Mesendoderm (in vitro differentiated cells): ENCODE measurements at regions not wholly inside any gene's neighbourhood (a gene's known extent, or its start where the extent isn't known, plus 50 kb on each side); places are given as distances from the start of the nearest gene placed in this dataset.

Experiments
- DNase-seq: peaks from one replicate; pipeline ENCODE4 v3.0.0; 2013
- H2AK5ac ChIP-seq: 2 replicates; pipeline ENCODE4 v1.6.1; 2013; ENCODE audit warnings: low read length, inconsistent platforms
- H2BK120ac ChIP-seq: 2 replicates; pipeline ENCODE4 v1.6.1; 2013; ENCODE audit warnings: low read depth, mild to moderate bottlenecking, low read length, moderate library complexity, mixed read lengths
- H2BK15ac ChIP-seq: replicated peaks from 2 replicates; pipeline ENCODE4 v1.6.1; 2013; ENCODE audit warnings: low read depth, mild to moderate bottlenecking, moderate library complexity
- H2BK5ac ChIP-seq: 2 replicates; pipeline ENCODE4 v1.6.1; 2013; ENCODE audit warnings: low read length, inconsistent platforms
- H3K18ac ChIP-seq: 2 replicates; pipeline ENCODE4 v1.6.1; 2013; ENCODE audit warnings: mild to moderate bottlenecking, low read length, mixed read lengths
- H3K23ac ChIP-seq: one replicate; pipeline ENCODE4 v1.6.1; 2013; ENCODE audit warnings: low read length
- H3K27ac ChIP-seq: 2 replicates; pipeline ENCODE4 v1.5.1; 2013; ENCODE audit warnings: low read depth, mild to moderate bottlenecking, inconsistent platforms, low read length, moderate library complexity
- H3K27me3 ChIP-seq: 2 replicates; pipeline ENCODE4 v1.6.1; 2013; ENCODE audit warnings: low read length, control low read depth, mild to moderate bottlenecking, inconsistent platforms; ENCODE audit not compliant: insufficient read depth, poor library complexity
- H3K36me3 ChIP-seq: 2 replicates; pipeline ENCODE4 v1.6.1; 2013; ENCODE audit warnings: low read length, inconsistent platforms; ENCODE audit not compliant: control insufficient read depth, insufficient read depth
- H3K4ac ChIP-seq: one replicate; pipeline ENCODE4 v1.6.1; 2013; ENCODE audit warnings: low read depth, mild to moderate bottlenecking, low read length, moderate library complexity
- H3K4me1 ChIP-seq: 2 replicates; pipeline ENCODE4 v1.6.1; 2013; ENCODE audit warnings: low read depth, low read length, inconsistent platforms; ENCODE audit not compliant: control insufficient read depth
- H3K4me2 ChIP-seq: 2 replicates; pipeline ENCODE4 v1.6.1; 2013; ENCODE audit warnings: low read length
- H3K4me3 ChIP-seq: 2 replicates; pipeline ENCODE4 v1.5.1; 2013; ENCODE audit warnings: mild to moderate bottlenecking, low read length
- H3K56ac ChIP-seq: one replicate; pipeline ENCODE4 v1.6.1; 2013; ENCODE audit warnings: low read length
- H3K79me1 ChIP-seq: 2 replicates; pipeline ENCODE4 v1.6.1; 2013; ENCODE audit warnings: low read length, inconsistent platforms
- H3K79me2 ChIP-seq: 2 replicates; pipeline ENCODE4 v1.6.1; 2013; ENCODE audit warnings: mild to moderate bottlenecking, low read length; ENCODE audit not compliant: control insufficient read depth, insufficient read depth
- H3K9ac ChIP-seq: 2 replicates; pipeline ENCODE4 v1.6.1; 2013; ENCODE audit warnings: low read length, inconsistent platforms
- H4K5ac ChIP-seq: one replicate; pipeline ENCODE4 v1.6.1; 2013; ENCODE audit warnings: low read length
- H4K8ac ChIP-seq: one replicate; pipeline ENCODE4 v1.6.1; 2013; ENCODE audit warnings: low read depth, mild to moderate bottlenecking, control low read depth, low read length, moderate library complexity
- WGBS: extraction: QIAGEN DNeasy Blood & Tissue Kit; methylation state at CpG from one replicate; pipeline ENCODE4 v1.1.7; 2013; ENCODE audit warnings: low lambda C conversion rate, missing lambda C conversion rate; ENCODE audit not compliant: insufficient coverage; ENCODE audit errors: extremely low coverage; 5-methylcytosine and 5-hydroxymethylcytosine counted together

- Histone ChIP-seq H2BK5ac (no peak overlapping the region), H3K18ac (no peak overlapping the region)
Measured at GRCh38 chr1:238258510-238258909, 367.8 kb upstream of the ZP4 start.

GRCh38 chr1:238257018-238257621 lies 366.4 kb upstream of the ZP4 start:
- H3K27ac ChIP-seq = no peak overlapping the region
- no peak overlapping the region for H2AK5ac ChIP-seq
- no peak overlapping the region for H3K4ac ChIP-seq
- no peak overlapping the region for H3K23ac ChIP-seq
- no peak overlapping the region for H2BK5ac ChIP-seq
- H3K4me3 ChIP-seq = no peak overlapping the region
- no peak overlapping the region for H3K18ac ChIP-seq
- H3K79me1 ChIP-seq = no peaks in the 10 kb centered on the region
- no peak overlapping the region for H2BK120ac ChIP-seq
- H4K8ac ChIP-seq = no peak overlapping the region
- H3K4me2 ChIP-seq = no peak overlapping the region
- no peak overlapping the region for H4K5ac ChIP-seq
- H3K27me3 ChIP-seq = no peaks in the 10 kb centered on the region
- WGBS = no CpG with 5 or more reads among the region's 7 CpGs
- H2BK15ac ChIP-seq = no peak overlapping the region
- no peak overlapping the region for H3K9ac ChIP-seq
- no peaks in the 10 kb centered on the region for H3K4me1 ChIP-seq
- H3K36me3 ChIP-seq = no peaks in the 10 kb centered on the region
- H3K79me2 ChIP-seq = no peaks in the 10 kb centered on the region
- no peak for DNase-seq
- H3K56ac ChIP-seq = no peak overlapping the region

More at GRCh38 chr1:238258510-238258909, 367.8 kb upstream of the ZP4 start:
- H4K5ac ChIP-seq = no peak overlapping the region
- H3K27me3 ChIP-seq = no peaks in the 10 kb centered on the region
- H2BK15ac ChIP-seq = no peak overlapping the region
- H3K56ac ChIP-seq = no peak overlapping the region
- no peak overlapping the region for H3K27ac ChIP-seq
- no peak overlapping the region for H3K9ac ChIP-seq
- H3K4me1 ChIP-seq = no peaks in the 10 kb centered on the region
- no peak overlapping the region for H2BK120ac ChIP-seq
- H3K4me2 ChIP-seq = no peak overlapping the region
- H3K36me3 ChIP-seq = no peaks in the 10 kb centered on the region
- no peak overlapping the region for H2AK5ac ChIP-seq
- H4K8ac ChIP-seq = no peak overlapping the region
- no peak for DNase-seq
- no peak overlapping the region for H3K4me3 ChIP-seq
- no peaks in the 10 kb centered on the region for H3K79me1 ChIP-seq
- H3K23ac ChIP-seq = no peak overlapping the region
- no peaks in the 10 kb centered on the region for H3K79me2 ChIP-seq
- no peak overlapping the region for H3K4ac ChIP-seq

GRCh38 chr1:238254935-238255334 lies 364.2 kb upstream of the ZP4 start:
- Histone ChIP-seq H3K9ac (no peak overlapping the region), H3K4me3 (no peak overlapping the region), H3K79me1 (no peaks in the 10 kb centered on the region), H2BK120ac (no peak overlapping the region), H3K18ac (no peak overlapping the region), H3K79me2 (no peaks in the 10 kb centered on the region), H3K4me1 (no peaks in the 10 kb centered on the region), H4K5ac (no peak overlapping the region), H3K4me2 (no peak overlapping the region), H2AK5ac (no peak overlapping the region), H3K27me3 (no peaks in the 10 kb centered on the region), H2BK15ac (no peak overlapping the region), H3K23ac (no peak overlapping the region), H3K36me3 (no peaks in the 10 kb centered on the region), H2BK5ac (no peak overlapping the region), H4K8ac (no peak overlapping the region), H3K27ac (no peak overlapping the region), H3K4ac (no peak overlapping the region), H3K56ac (no peak overlapping the region)
- DNase-seq = peak; percentile 6
- no CpG with 5 or more reads among the region's 3 CpGs for WGBS

- Histone ChIP-seq H3K23ac (no peak overlapping the region), H3K4me3 (no peak overlapping the region), H3K36me3 (no peaks in the 10 kb centered on the region), H3K18ac (no peak overlapping the region), H2AK5ac (no peak overlapping the region), H3K27me3 (no peaks in the 10 kb centered on the region), H3K79me1 (no peaks in the 10 kb centered on the region), H3K56ac (no peak overlapping the region), H3K9ac (no peak overlapping the region), H4K8ac (no peak overlapping the region), H2BK120ac (no peak overlapping the region), H3K27ac (no peak overlapping the region), H4K5ac (no peak overlapping the region), H3K79me2 (no peaks in the 10 kb centered on the region), H2BK15ac (no peak overlapping the region), H2BK5ac (no peak overlapping the region), H3K4me1 (no peaks in the 10 kb centered on the region), H3K4me2 (no peak overlapping the region), H3K4ac (no peak overlapping the region)
- DNase-seq = peak; percentile 86
- no CpG with 5 or more reads among the region's 15 CpGs for WGBS
Measured at GRCh38 chr1:238252033-238252802, 361.5 kb upstream of the ZP4 start.

- Histone ChIP-seq H3K36me3 (no peaks in the 10 kb centered on the region), H3K4me3 (no peak overlapping the region), H3K4ac (no peak overlapping the region), H3K56ac (no peak overlapping the region), H4K5ac (no peak overlapping the region), H3K79me1 (no peaks in the 10 kb centered on the region), H3K27me3 (no peaks in the 10 kb centered on the region), H2AK5ac (no peak overlapping the region), H3K23ac (no peak overlapping the region), H3K4me2 (no peak overlapping the region), H2BK120ac (no peak overlapping the region), H3K27ac (no peak overlapping the region), H2BK5ac (no peak overlapping the region), H3K9ac (no peak overlapping the region), H3K79me2 (no peaks in the 10 kb centered on the region), H3K4me1 (no peaks in the 10 kb centered on the region), H2BK15ac (no peak overlapping the region), H4K8ac (no peak overlapping the region), H3K18ac (no peak overlapping the region)
- no CpG with 5 or more reads among the region's 3 CpGs for WGBS
- DNase-seq = no peak
Measured at GRCh38 chr1:238248356-238248755, 357.6 kb upstream of the ZP4 start.

GRCh38 chr1:238242181-238242580 lies 351.5 kb upstream of the ZP4 start:
- H4K5ac ChIP-seq = no peak overlapping the region
- H3K56ac ChIP-seq = no peak overlapping the region
- no peak overlapping the region for H3K4me3 ChIP-seq
- no peak overlapping the region for H3K23ac ChIP-seq
- no peaks in the 10 kb centered on the region for H3K4me1 ChIP-seq
- no peak for DNase-seq
- no peak overlapping the region for H2BK120ac ChIP-seq
- no peak overlapping the region for H3K4ac ChIP-seq
- no peak overlapping the region for H4K8ac ChIP-seq
- H2BK15ac ChIP-seq = no peak overlapping the region
- H3K9ac ChIP-seq = no peak overlapping the region
- H3K27me3 ChIP-seq = no peaks in the 10 kb centered on the region
- H2BK5ac ChIP-seq = no peak overlapping the region
- no peak overlapping the region for H3K27ac ChIP-seq
- no peak overlapping the region for H2AK5ac ChIP-seq
- H3K4me2 ChIP-seq = no peak overlapping the region
- H3K79me1 ChIP-seq = no peaks in the 10 kb centered on the region
- no peak overlapping the region for H3K18ac ChIP-seq
- H3K36me3 ChIP-seq = no peaks in the 10 kb centered on the region
- no peaks in the 10 kb centered on the region for H3K79me2 ChIP-seq
- WGBS = no CpG with 5 or more reads among the region's 1 CpG
